T-helper 17 cell (primary cell): ENCODE measurements at regions not wholly inside any gene's neighbourhood (a gene's known extent, or its start where the extent isn't known, plus 50 kb on each side); places are given as distances from the start of the nearest gene placed in this dataset.

Experiments
- ATAC-seq: fragments of 150-1000 bp; cut with Tn5 transposase; 2 replicates; pipeline ENCODE4 v1.10.0; 2021; ENCODE audit warnings: mild to moderate bottlenecking, moderate library complexity
- DNase-seq, 3 donors: peaks; one replicate each; pipeline versions ENCODE4 v3.0.0 to v3.0.0-alpha.2; 2020 to 2021
- H3K9me3 ChIP-seq: one replicate; pipeline ENCODE4 v1.7.0; 2013; ENCODE audit warnings: low read length, mild to moderate bottlenecking; ENCODE audit not compliant: control insufficient read depth, poor library complexity, severe bottlenecking
- H3K27ac Mint-ChIP-seq: one replicate; pipeline ENCODE4 v1.8.0; 2022; ENCODE audit warnings: mild to moderate bottlenecking, moderate library complexity, mixed read lengths
- H3K27me3 Mint-ChIP-seq: one replicate; pipeline ENCODE4 v1.8.0; 2022; ENCODE audit warnings: mixed read lengths
- H3K36me3 Mint-ChIP-seq: one replicate; pipeline ENCODE4 v1.8.0; 2022; ENCODE audit warnings: low read depth, mixed read lengths
- H3K4me1 Mint-ChIP-seq: one replicate; pipeline ENCODE4 v1.8.0; 2022; ENCODE audit warnings: mild to moderate bottlenecking, mixed read lengths
- H3K4me3 Mint-ChIP-seq: one replicate; pipeline ENCODE4 v1.8.0; 2022; ENCODE audit warnings: mild to moderate bottlenecking, moderate library complexity, mixed read lengths

- H3K27me3 Mint-ChIP-seq: no peaks in the 10 kb centered on the region
- no peaks in the 10 kb centered on the region for H3K9me3 ChIP-seq
- H3K4me1 Mint-ChIP-seq: no peaks in the 10 kb centered on the region
- no peak overlapping the region for H3K4me3 Mint-ChIP-seq
- no peak overlapping the region for H3K27ac Mint-ChIP-seq
- no peaks in the 10 kb centered on the region for H3K36me3 Mint-ChIP-seq
- DNase-seq: no peak
- ATAC-seq: no peak
Measured at GRCh38 chr4:30429813-30430761, 290.1 kb upstream of the PCDH7 start.

- Mint-ChIP-seq H3K27me3 (no peaks in the 10 kb centered on the region), H3K36me3 (no peaks in the 10 kb centered on the region), H3K27ac (no peak overlapping the region), H3K4me1 (no peaks in the 10 kb centered on the region), H3K4me3 (no peak overlapping the region)
- DNase-seq: no peak
- no peaks in the 10 kb centered on the region for H3K9me3 ChIP-seq
- ATAC-seq: no peak
Measured at GRCh38 chr4:30434656-30435055, 285.5 kb upstream of the PCDH7 start.

GRCh38 chr4:30436394-30436793 lies 283.8 kb upstream of the PCDH7 start:
- Mint-ChIP-seq H3K36me3 (no peaks in the 10 kb centered on the region), H3K27me3 (no peaks in the 10 kb centered on the region), H3K4me3 (no peak overlapping the region), H3K4me1 (no peaks in the 10 kb centered on the region), H3K27ac (no peak overlapping the region)
- H3K9me3 ChIP-seq: no peaks in the 10 kb centered on the region
- no peak for DNase-seq
- no peak for ATAC-seq

- no peak for DNase-seq
- no peaks in the 10 kb centered on the region for H3K27me3 Mint-ChIP-seq
- no peak overlapping the region for H3K4me3 Mint-ChIP-seq
- H3K36me3 Mint-ChIP-seq: no peaks in the 10 kb centered on the region
- no peak for ATAC-seq
- no peak overlapping the region for H3K27ac Mint-ChIP-seq
- no peaks in the 10 kb centered on the region for H3K4me1 Mint-ChIP-seq
- H3K9me3 ChIP-seq: no peaks in the 10 kb centered on the region
Measured at GRCh38 chr4:30437316-30437715, 282.9 kb upstream of the PCDH7 start.

- no peak overlapping the region for H3K27ac Mint-ChIP-seq
- no peak overlapping the region for H3K4me3 Mint-ChIP-seq
- ATAC-seq (no peak), DNase-seq (no peak)
- no peaks in the 10 kb centered on the region for H3K4me1 Mint-ChIP-seq
- peaks cover 2% of the 10 kb centered on the region for H3K9me3 ChIP-seq
- H3K27me3 Mint-ChIP-seq: no peaks in the 10 kb centered on the region
- no peaks in the 10 kb centered on the region for H3K36me3 Mint-ChIP-seq
Measured at GRCh38 chr4:30443289-30443688, 276.9 kb upstream of the PCDH7 start.

GRCh38 chr4:30450474-30450873 lies 269.7 kb upstream of the PCDH7 start:
- DNase-seq (no peak), ATAC-seq (no peak)
- no peak overlapping the region for H3K4me3 Mint-ChIP-seq
- H3K9me3 ChIP-seq: peaks cover 2% of the 10 kb centered on the region
- H3K27me3 Mint-ChIP-seq: no peaks in the 10 kb centered on the region
- no peaks in the 10 kb centered on the region for H3K4me1 Mint-ChIP-seq
- no peak overlapping the region for H3K27ac Mint-ChIP-seq
- no peaks in the 10 kb centered on the region for H3K36me3 Mint-ChIP-seq

GRCh38 chr4:30454504-30454903 lies 265.7 kb upstream of the PCDH7 start:
- H3K4me3 Mint-ChIP-seq: no peak overlapping the region
- H3K36me3 Mint-ChIP-seq: no peaks in the 10 kb centered on the region
- H3K4me1 Mint-ChIP-seq: no peaks in the 10 kb centered on the region
- H3K27me3 Mint-ChIP-seq: no peaks in the 10 kb centered on the region
- DNase-seq (no peak), ATAC-seq (no peak)
- no peaks in the 10 kb centered on the region for H3K9me3 ChIP-seq
- H3K27ac Mint-ChIP-seq: no peak overlapping the region

GRCh38 chr4:30456716-30457115 lies 263.5 kb upstream of the PCDH7 start:
- no peaks in the 10 kb centered on the region for H3K36me3 Mint-ChIP-seq
- no peak overlapping the region for H3K27ac Mint-ChIP-seq
- no peak for ATAC-seq
- no peak overlapping the region for H3K4me3 Mint-ChIP-seq
- no peak for DNase-seq
- peaks cover 3% of the 10 kb centered on the region for H3K9me3 ChIP-seq
- H3K4me1 Mint-ChIP-seq: no peaks in the 10 kb centered on the region
- H3K27me3 Mint-ChIP-seq: no peaks in the 10 kb centered on the region

- H3K4me3 Mint-ChIP-seq: no peak overlapping the region
- peaks cover 3% of the 10 kb centered on the region for H3K9me3 ChIP-seq
- no peaks in the 10 kb centered on the region for H3K27me3 Mint-ChIP-seq
- no peaks in the 10 kb centered on the region for H3K4me1 Mint-ChIP-seq
- ATAC-seq: no peak
- no peaks in the 10 kb centered on the region for H3K36me3 Mint-ChIP-seq
- DNase-seq: no peak
- H3K27ac Mint-ChIP-seq: no peak overlapping the region
Measured at GRCh38 chr4:30460818-30461217, 259.4 kb upstream of the PCDH7 start.

GRCh38 chr4:30461218-30461617 lies 259.0 kb upstream of the PCDH7 start:
- Mint-ChIP-seq H3K27me3 (no peaks in the 10 kb centered on the region), H3K36me3 (no peaks in the 10 kb centered on the region), H3K4me1 (no peaks in the 10 kb centered on the region), H3K4me3 (no peak overlapping the region), H3K27ac (no peak overlapping the region)
- DNase-seq (no peak), ATAC-seq (no peak)
- peaks cover 3% of the 10 kb centered on the region for H3K9me3 ChIP-seq

GRCh38 chr4:30462445-30463090 lies 257.6 kb upstream of the PCDH7 start:
- H3K27ac Mint-ChIP-seq: no peak overlapping the region
- no peak for DNase-seq
- no peak overlapping the region for H3K4me3 Mint-ChIP-seq
- H3K36me3 Mint-ChIP-seq: no peaks in the 10 kb centered on the region
- no peaks in the 10 kb centered on the region for H3K27me3 Mint-ChIP-seq
- H3K9me3 ChIP-seq: peaks cover 3% of the 10 kb centered on the region
- ATAC-seq: no peak
- no peaks in the 10 kb centered on the region for H3K4me1 Mint-ChIP-seq

- H3K9me3 ChIP-seq: peaks cover 2% of the 10 kb centered on the region
- no peaks in the 10 kb centered on the region for H3K36me3 Mint-ChIP-seq
- H3K4me1 Mint-ChIP-seq: no peaks in the 10 kb centered on the region
- no peak overlapping the region for H3K4me3 Mint-ChIP-seq
- DNase-seq (no peak), ATAC-seq (no peak)
- no peak overlapping the region for H3K27ac Mint-ChIP-seq
- no peaks in the 10 kb centered on the region for H3K27me3 Mint-ChIP-seq
Measured at GRCh38 chr4:30471861-30472260, 248.3 kb upstream of the PCDH7 start.

- Mint-ChIP-seq H3K4me3 (no peak overlapping the region), H3K36me3 (no peaks in the 10 kb centered on the region), H3K27ac (no peak overlapping the region), H3K4me1 (no peaks in the 10 kb centered on the region), H3K27me3 (no peaks in the 10 kb centered on the region)
- DNase-seq (no peak), ATAC-seq (no peak)
- H3K9me3 ChIP-seq: peaks cover 2% of the 10 kb centered on the region
Measured at GRCh38 chr4:30473225-30473624, 246.9 kb upstream of the PCDH7 start.

GRCh38 chr4:30495251-30495650 lies 224.9 kb upstream of the PCDH7 start:
- H3K27me3 Mint-ChIP-seq: no peaks in the 10 kb centered on the region
- no peak overlapping the region for H3K27ac Mint-ChIP-seq
- ATAC-seq: no peak
- no peaks in the 10 kb centered on the region for H3K36me3 Mint-ChIP-seq
- H3K9me3 ChIP-seq: peaks cover 2% of the 10 kb centered on the region
- H3K4me1 Mint-ChIP-seq: no peaks in the 10 kb centered on the region
- no peak overlapping the region for H3K4me3 Mint-ChIP-seq
- DNase-seq: no peak
